IPS-18c (cell line): ENCODE measurements at regions not wholly inside any gene's neighbourhood (a gene's known extent, or its start where the extent isn't known, plus 50 kb on each side); places are given as distances from the start of the nearest gene placed in this dataset.

Source experiments
- H3K4me3 ChIP-seq: 2 replicates; pipeline ENCODE4 v1.7.0; 2013; ENCODE audit warnings: low read depth, mild to moderate bottlenecking, low read length, moderate library complexity; ENCODE audit not compliant: insufficient read depth
- H3K9me3 ChIP-seq: one replicate; pipeline ENCODE4 v1.6.1; 2013; ENCODE audit warnings: mild to moderate bottlenecking, low read length, moderate library complexity; ENCODE audit not compliant: control insufficient read depth, insufficient read depth

DNA sequence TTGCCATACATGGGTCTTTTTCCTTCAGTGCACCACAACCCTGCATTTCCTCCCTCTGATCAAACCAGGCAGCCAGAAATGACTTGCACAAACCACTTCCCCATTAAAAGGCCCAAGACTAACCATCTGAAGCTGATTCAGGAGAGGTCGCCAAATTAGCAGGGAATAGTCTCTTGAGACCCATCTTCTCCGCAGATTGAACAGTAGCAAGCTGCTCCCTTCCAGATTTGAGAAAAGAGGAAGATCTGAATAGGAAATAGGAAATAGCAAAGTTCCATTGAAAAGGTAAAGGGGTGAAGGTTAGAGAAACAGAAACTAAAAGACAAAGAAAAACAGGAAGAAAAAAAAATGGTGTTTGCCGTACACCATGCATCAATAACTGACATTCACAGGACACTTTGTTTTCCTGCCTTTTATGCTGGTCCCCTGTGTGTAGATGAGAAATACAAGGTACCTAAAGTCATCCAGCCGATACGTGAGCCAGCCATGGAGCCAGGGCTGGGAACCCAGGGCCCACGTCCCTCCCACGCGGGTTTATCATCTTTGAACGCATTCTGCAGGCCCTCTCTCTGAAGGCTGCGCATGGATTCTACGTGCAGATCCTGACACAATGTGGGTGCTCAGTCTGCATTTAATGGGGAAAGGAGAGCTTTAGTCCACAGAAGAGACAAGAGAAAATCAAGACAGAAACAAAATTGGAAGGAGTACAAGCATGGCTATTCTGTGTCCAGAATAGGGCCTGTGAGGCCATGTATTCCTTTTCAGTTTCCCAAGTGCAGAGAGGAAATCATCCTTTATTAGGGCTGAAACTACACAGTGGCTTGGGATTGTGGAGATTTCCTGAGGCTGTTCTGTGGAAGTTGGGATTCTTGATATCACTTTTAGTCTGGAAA lies 268.4 kb upstream of the NPVF start:
- Histone ChIP-seq H3K4me3 (no peak overlapping the region), H3K9me3 (no peaks in the 10 kb centered on the region)

DNA sequence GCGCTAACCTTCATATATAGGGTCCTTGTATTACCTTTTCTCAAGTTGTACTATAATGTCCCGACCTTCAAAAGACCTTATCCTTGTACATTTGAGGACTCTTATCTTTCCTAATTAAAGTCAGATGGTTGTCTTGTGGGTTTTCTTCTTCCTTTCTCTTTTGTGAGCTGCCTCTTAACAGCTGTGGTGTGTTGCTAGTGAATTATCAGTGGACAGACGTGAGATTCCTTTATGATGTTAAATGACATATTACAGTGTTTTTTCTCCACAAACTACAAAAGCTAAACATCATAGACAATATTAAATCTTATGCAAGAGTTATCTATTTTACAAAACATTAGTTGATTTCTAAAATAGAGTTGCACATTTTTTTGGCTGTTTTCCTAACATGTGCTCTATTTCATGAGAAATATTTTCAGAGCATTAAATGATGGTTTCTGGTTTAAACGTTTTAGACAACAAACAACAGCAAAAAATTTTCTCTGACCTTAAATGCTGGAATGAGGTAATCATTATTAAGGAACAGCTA lies 272.2 kb upstream of the NPVF start:
- Histone ChIP-seq H3K9me3 (no peaks in the 10 kb centered on the region), H3K4me3 (no peak overlapping the region)

DNA sequence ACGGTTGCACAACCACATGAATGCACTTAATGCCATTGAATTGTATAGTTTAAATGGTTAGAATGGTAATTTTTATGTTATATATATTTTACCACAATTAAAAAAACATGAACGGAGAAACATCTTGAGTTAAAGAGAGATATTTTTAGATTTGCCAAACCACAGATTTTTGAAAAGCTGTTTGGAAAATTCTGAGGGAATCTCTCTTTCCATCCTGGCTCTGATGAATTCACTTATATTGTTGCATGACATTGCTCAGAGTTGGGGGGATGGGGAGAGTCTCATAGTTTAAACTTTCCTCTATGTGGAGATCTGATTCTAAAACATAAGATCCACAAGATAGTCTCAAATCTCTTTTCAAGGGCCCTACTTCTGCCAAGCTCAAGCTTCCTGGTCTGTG lies 275.0 kb upstream of the NPVF start:
- Histone ChIP-seq H3K9me3 (no peaks in the 10 kb centered on the region), H3K4me3 (no peak overlapping the region)

DNA sequence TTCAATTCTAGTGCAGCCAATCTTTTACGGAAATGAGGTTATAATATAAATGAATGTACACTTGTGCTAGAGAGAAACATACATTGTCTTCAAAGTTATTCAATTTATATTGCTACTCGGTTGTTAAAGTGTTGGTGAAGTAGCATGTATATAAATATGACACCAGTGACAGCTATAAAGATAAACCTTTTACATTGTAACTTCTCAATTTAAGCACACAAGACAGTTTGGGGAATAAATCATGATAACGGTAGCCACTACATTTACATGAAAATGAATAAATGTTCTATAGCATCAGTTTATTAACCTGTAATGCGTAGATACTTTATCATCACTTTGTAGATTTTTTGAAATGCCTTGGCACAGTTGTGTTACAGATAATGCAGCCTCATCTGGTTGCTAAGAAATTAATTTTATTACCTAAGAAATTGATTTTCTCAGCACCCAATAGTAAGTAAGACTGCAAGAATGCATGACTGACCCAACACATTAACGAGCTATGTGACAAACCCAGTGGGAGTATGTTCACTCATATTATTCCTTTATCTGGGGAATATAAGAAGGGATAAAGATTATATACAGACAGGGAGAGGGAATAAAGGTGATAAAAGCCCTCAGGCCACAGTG lies 283.9 kb upstream of the NPVF start:
- no peaks in the 10 kb centered on the region for H3K9me3 ChIP-seq
- H3K4me3 ChIP-seq = no peak overlapping the region

- Histone ChIP-seq H3K4me3 (no peak overlapping the region), H3K9me3 (peaks cover 3% of the 10 kb centered on the region)
Observed at GRCh38 chr7:25515633-25516275, 287.5 kb upstream of the NPVF start.

- no peak overlapping the region for H3K4me3 ChIP-seq
- peaks cover 3% of the 10 kb centered on the region for H3K9me3 ChIP-seq
Observed at GRCh38 chr7:25517906-25518305, 289.6 kb upstream of the NPVF start.

DNA sequence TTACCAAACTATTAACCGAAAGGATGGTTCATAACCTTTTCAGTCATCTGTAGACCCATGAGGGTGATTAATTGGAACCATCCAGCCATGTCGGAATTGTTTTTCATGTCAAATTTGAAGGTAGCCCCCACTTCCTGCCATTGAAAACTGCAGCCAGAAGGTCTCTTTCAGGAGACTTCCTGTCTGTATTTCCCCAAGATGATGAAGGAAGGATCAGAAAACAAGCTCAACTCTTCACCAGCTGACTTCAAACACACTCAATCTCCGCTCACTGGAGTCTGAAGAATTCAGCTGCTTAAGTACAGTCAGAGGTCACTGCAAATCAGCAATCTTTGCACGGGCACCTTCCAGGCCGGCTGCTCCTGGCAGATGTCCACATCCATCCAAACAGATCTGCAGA lies 291.7 kb upstream of the NPVF start:
- no peak overlapping the region for H3K4me3 ChIP-seq
- H3K9me3 ChIP-seq = peaks cover 3% of the 10 kb centered on the region

- Histone ChIP-seq H3K4me3 (no peak overlapping the region), H3K9me3 (peaks cover 3% of the 10 kb centered on the region)
Observed at GRCh38 chr7:25520516-25520915, 292.2 kb upstream of the NPVF start.

DNA sequence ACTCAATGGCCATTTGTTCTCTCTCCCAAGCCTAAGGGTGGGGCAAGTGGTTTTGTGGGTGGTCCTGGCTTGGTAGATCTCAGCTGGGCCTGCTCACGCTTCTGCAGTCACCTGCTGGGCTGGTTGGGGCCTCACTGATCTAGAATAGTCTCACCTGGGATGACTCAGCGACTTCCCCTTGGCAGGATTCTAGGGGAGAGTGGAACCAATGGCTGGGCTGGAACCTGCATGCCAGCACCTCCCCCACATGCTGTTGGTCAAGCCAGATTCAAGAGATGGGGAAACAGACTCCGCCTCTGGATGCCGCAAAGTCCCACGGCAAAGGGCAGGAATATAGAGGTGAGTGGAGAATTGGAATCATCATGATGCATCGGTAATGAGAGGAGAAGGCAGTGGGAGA lies 292.9 kb upstream of the NPVF start:
- Histone ChIP-seq H3K9me3 (peaks cover 3% of the 10 kb centered on the region), H3K4me3 (no peak overlapping the region)

DNA sequence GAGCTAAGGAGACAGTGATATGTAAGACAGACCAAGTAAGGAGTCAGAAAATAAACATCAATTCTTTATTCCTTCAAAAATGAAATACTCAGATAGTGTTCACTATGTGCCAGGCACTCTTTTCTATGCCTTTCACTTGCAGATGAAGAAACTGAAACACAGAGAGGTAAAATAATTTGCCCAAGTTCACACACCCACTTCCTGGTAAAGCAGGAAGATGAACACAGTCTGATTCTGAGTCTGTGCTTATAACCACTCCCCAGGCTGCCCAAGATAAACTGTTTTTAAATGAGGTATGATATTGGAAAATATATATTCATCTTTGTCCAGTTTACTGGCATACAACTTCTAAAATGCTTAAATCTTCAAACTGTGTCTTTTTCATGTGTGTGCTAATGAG lies 294.4 kb upstream of the NPVF start:
- H3K9me3 ChIP-seq = peaks cover 2% of the 10 kb centered on the region

GRCh38 chr7:25527665-25528170 lies 299.4 kb upstream of the NPVF start:
- no peaks in the 10 kb centered on the region for H3K9me3 ChIP-seq
- H3K4me3 ChIP-seq = no peak overlapping the region

More for the DNA sequence above, 294.4 kb upstream of the NPVF start:
- H3K4me3 ChIP-seq = no peak overlapping the region

DNA sequence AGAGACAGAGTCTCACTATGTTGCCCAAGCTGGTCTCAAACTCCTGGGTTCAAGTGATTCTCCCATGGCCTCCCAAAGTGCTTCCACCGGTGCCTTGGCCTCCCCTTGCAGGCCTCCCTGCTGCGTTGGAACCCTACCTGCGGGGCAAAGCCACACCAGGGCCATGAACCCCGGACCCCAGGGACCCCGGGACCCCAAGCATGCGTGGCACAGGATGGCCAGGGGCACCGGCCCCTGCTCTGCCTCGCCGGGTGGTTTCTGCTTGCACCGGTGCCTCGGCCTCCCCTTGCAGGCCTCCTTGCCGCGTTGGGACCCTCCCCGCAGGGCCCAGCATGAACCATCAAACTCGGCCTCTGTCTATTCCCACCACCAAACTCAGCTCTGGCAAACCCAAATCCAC lies 301.0 kb upstream of the NPVF start:
- Histone ChIP-seq H3K9me3 (no peaks in the 10 kb centered on the region), H3K4me3 (no peak overlapping the region)

- no peak overlapping the region for H3K4me3 ChIP-seq
- no peaks in the 10 kb centered on the region for H3K9me3 ChIP-seq
Observed at GRCh38 chr7:25536851-25537250, 308.6 kb upstream of the NPVF start.

- no peak overlapping the region for H3K4me3 ChIP-seq
- no peaks in the 10 kb centered on the region for H3K9me3 ChIP-seq
Observed at GRCh38 chr7:25537662-25538375, 309.5 kb upstream of the NPVF start.

- Histone ChIP-seq H3K9me3 (no peaks in the 10 kb centered on the region), H3K4me3 (no peak overlapping the region)
Observed at GRCh38 chr7:25541094-25541821, 313.0 kb upstream of the NPVF start.

- no peak overlapping the region for H3K4me3 ChIP-seq
- H3K9me3 ChIP-seq = no peaks in the 10 kb centered on the region
Observed at GRCh38 chr7:25541877-25542276, 313.6 kb upstream of the NPVF start.

DNA sequence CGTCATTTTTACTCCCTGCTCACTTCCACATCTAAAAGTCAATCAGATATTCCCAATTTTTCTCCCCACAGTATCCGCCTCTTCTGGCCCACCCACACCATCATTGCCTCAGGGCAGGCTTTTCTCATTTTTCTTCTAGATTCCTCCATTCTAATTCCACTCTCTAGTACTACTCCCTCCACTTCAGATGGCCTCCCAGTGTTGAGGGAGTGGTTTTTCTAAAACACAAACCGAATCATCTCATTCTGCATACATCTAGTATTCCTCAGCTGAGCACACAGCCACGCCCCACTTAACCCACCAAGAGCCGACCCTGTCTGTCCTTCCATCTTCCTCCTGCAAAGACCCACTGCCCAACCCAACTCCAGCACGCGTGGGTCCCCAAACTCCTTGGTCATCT lies 314.9 kb upstream of the NPVF start:
- Histone ChIP-seq H3K9me3 (no peaks in the 10 kb centered on the region), H3K4me3 (no peak overlapping the region)
